Stimulated activated CD4-positive, alpha-beta T cell treated with anti-CD3 and anti-CD28 coated beads, Interleukin-1b, Interleukin-23, amount 100 ng/mL, for 24 hours (primary cell): ENCODE measurements at regions not wholly inside any gene's neighbourhood (a gene's known extent, or its start where the extent isn't known, plus 50 kb on each side); places are given as distances from the start of the nearest gene placed in this dataset.

Source experiments
- DNase-seq, 4 experiments: peaks; one replicate each; pipeline ENCODE4 v3.0.0-alpha.2; 2020; ENCODE audit warnings: low read depth in 4 of 4, low spot score in 1 of 4

DNA sequence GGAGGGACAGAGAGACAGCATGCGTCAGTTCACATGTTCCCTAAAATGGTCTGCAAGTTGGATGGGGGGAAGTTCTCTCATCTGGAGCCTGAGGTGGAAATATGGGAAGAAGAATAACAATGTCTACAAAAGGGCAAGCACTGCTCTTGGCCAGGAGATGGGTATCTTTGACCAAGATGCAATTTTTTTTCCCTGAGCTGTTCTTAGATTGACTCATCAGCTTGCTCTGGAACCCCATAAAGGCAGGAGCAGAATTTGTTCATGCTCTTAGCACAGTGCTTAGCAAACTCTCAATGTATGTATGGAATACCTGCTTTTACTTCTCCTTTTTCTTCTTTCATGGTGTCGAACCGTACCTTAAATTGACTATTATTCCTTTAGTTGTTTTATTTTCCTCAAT, 90.5 kb upstream of the ZNF827 start:
- DNase-seq = no peak

DNA sequence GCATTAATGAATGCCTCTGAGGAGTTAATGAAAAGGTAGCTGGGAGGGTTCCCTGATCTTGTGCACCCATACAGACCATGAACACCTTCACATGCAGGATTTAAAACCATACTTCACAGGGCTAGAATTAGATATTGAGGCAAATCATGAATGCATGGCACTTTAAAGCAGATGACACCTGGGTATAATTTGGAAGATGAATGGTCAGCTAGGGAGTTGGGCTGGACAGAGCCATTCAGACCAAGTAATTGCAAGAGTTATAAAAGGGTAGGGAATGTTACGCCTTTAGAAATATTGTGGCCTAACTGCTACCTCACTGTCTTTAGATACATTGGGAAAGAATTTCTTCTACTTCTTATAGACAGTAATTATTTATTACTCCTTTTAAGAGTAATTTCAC, 89.1 kb upstream of the ZNF827 start:
- DNase-seq = no peak

DNA sequence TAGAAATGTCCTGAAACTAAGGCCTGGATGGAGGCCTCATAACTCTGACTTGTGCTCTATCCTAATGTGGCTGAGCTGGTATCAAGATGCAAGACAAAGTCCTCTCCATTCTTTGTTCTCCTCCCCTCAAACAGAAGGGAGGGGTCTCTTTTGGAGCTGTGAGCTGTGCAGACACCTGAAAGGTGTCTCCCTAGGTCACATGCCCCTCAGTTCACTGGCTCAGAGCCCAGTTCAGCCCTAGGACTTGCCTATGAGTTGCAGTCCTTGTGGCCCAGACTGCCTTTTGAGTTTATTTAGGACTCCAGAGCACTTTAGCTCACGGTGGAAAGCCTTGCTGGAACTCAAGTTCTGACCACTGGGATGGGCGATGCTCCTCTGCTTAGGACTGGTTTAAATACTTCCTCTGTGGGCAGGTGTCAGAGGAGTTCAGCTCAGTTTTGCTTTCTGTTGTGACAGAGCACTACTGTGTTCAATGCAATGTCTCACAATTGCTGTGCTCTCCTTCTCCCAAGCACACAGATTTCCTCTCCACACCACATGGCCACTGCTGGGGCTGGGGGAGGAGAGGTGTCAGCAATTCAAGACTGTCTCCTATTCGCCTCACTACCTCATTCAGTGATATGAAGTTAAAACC, 84.8 kb upstream of the ZNF827 start:
- DNase-seq = no peak

DNA sequence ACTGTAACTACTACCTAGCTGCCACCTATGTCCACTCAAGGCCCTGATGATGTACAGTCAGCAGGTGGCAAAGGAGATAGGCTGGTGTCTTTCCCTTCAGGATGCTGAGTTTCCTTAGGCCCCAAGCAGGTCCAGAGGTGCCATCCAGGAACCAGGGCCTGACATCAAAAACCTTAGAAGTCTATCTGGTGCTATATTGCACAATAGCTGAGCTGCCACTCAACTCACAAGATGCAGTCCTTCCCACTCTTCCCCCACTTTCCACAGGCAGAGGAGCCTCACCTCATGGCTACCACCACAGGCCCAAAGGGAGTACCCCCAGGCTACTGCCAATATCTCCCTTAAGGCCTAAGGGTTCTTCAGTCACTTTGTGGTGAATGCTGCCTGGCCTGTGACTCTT, 83.9 kb upstream of the ZNF827 start:
- DNase-seq = no peak

DNA sequence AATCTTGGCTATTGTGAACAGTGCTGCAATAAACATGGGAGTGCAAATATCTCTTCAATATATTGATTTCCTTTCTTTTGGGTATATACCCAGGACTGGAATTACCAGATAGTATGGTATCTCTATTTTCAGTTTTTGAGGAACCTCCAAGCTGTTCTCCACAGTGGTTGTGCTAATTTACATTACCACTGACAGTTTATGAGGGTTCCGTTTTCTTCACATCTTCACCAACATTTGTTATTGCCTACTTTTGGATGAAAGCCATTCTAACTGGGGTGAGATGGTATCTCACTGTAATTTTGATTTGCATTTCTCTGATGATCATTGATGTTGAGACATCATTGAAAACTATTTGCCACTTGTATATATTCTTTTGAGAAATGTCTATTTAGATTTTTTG, 79.6 kb upstream of the ZNF827 start:
- no peak for DNase-seq

DNA sequence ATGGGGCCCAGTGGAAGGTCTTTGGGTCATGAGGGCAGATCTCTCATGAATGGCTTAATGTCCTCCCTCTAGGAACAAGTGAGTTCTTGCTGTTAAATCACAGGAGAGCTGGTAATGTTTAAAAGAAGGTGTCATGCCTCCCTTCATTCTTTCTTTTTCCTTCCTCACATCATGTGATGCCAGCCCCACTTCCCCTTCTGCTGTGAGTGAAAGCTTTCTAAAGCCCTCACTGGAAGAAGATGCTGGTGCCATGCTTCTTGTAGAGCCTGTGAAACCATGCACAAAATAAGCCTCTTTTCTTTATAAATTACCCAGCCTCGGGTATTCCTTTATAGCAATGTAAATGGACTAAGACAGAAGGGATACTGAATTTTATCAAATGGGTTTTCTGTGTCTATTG, 66.1 kb upstream of the ZNF827 start:
- DNase-seq = no peak

DNA sequence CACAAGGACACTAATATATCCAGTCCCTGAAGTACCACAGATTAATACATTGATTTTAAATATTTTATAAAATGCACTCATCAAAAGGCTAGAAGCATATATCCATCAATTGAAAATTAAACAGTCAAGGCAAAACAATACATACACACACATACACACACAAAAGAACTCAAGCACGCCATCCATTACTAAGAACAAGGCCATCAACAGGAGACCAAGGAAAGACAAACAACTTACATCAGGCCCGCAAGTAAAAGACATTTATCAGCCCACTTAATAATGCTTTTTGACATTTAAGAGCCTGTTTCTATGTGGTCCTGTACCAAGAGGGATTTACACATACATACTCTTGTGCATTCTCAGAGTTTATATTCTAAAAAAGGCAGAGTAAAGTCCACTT, 50.0 kb upstream of the ZNF827 start:
- DNase-seq = no peak
